Immature natural killer cell (primary cell): ENCODE measurements at regions not wholly inside any gene's neighbourhood (a gene's known extent, or its start where the extent isn't known, plus 50 kb on each side); places are given as distances from the start of the nearest gene placed in this dataset.

Experiments used
- DNase-seq, 3 donors: peaks; one replicate each; pipeline ENCODE4 v3.0.0; 2022; ENCODE audit warnings: mixed read lengths in 1 of 3
- H3K27ac Mint-ChIP-seq, 6 donors: one replicate each; pipeline ENCODE4 v1.8.0; 2020; ENCODE audit warnings: mixed read lengths in 6 of 6, mild to moderate bottlenecking in 5 of 6, inconsistent platforms in 4 of 6, moderate library complexity in 3 of 6
- H3K27me3 Mint-ChIP-seq, 3 donors: one replicate each; pipeline ENCODE4 v1.8.0; 2020 to 2021; ENCODE audit warnings: low read depth in 3 of 3, mild to moderate bottlenecking in 3 of 3, mixed read lengths in 3 of 3, moderate library complexity in 3 of 3, inconsistent platforms in 1 of 3
- H3K36me3 Mint-ChIP-seq, 3 donors: one replicate each; pipeline ENCODE4 v1.8.0; 2020; ENCODE audit warnings: mixed read lengths in 3 of 3, inconsistent platforms in 2 of 3, mild to moderate bottlenecking in 2 of 3
- H3K4me1 Mint-ChIP-seq, 2 donors: one replicate each; pipeline ENCODE4 v1.8.0; 2020; ENCODE audit warnings: inconsistent platforms in 2 of 2, mild to moderate bottlenecking in 2 of 2, mixed read lengths in 2 of 2, moderate library complexity in 1 of 2
- H3K4me3 Mint-ChIP-seq, 5 donors: one replicate each; pipeline ENCODE4 v1.8.0; 2020; ENCODE audit warnings: mild to moderate bottlenecking in 5 of 5, mixed read lengths in 5 of 5, inconsistent platforms in 3 of 5, moderate library complexity in 3 of 5
- H3K9me3 Mint-ChIP-seq, 6 donors: one replicate each; pipeline ENCODE4 v1.8.0; 2020; ENCODE audit warnings: mild to moderate bottlenecking in 6 of 6, mixed read lengths in 6 of 6, inconsistent platforms in 4 of 6, moderate library complexity in 3 of 6

GRCh38 chr4:11196927-11197522 lies 231.7 kb downstream of the HS3ST1 start:
- no peak overlapping the region for H3K27ac Mint-ChIP-seq
- no peaks in the 10 kb centered on the region for H3K36me3 Mint-ChIP-seq
- peaks cover 0 to 2% (median 2%) of the 10 kb centered on the region in 3 donors for H3K27me3 Mint-ChIP-seq
- no peaks in the 10 kb centered on the region for H3K4me1 Mint-ChIP-seq
- no peaks in the 10 kb centered on the region for H3K9me3 Mint-ChIP-seq
- no peak for DNase-seq
- no peak overlapping the region for H3K4me3 Mint-ChIP-seq

- no peaks in the 10 kb centered on the region for H3K36me3 Mint-ChIP-seq
- peaks cover 8 to 13% of the 10 kb centered on the region in 2 donors for H3K4me1 Mint-ChIP-seq
- H3K4me3 Mint-ChIP-seq, result no peak overlapping the region
- no peaks in the 10 kb centered on the region for H3K9me3 Mint-ChIP-seq
- peaks cover 0 to 5% (median 3%) of the 10 kb centered on the region in 3 donors for H3K27me3 Mint-ChIP-seq
- no peak for DNase-seq
- no peak overlapping the region for H3K27ac Mint-ChIP-seq
Measured at GRCh38 chr4:11194431-11194830, 234.3 kb downstream of the HS3ST1 start.

- no peak for DNase-seq
- Mint-ChIP-seq H3K36me3 (no peaks in the 10 kb centered on the region), H3K4me3 (peak overlapping the region in 3 of 5 donors; percentile 33 to 41 (median 36)), H3K4me1 (peaks cover 8 to 16% of the 10 kb centered on the region in 2 donors), H3K27me3 (peaks cover 0 to 3% (median 2%) of the 10 kb centered on the region in 3 donors), H3K9me3 (no peaks in the 10 kb centered on the region), H3K27ac (peak overlapping the region in 1 of 6 donors; percentile 32)
Measured at GRCh38 chr4:11189756-11190155, 238.9 kb downstream of the HS3ST1 start.

- no peak overlapping the region for H3K27ac Mint-ChIP-seq
- H3K9me3 Mint-ChIP-seq, result no peaks in the 10 kb centered on the region
- peaks cover 0 to 2% (median 0%) of the 10 kb centered on the region in 3 donors for H3K27me3 Mint-ChIP-seq
- no peak for DNase-seq
- no peaks in the 10 kb centered on the region for H3K36me3 Mint-ChIP-seq
- H3K4me3 Mint-ChIP-seq, result no peak overlapping the region
- no peaks in the 10 kb centered on the region for H3K4me1 Mint-ChIP-seq
Measured at GRCh38 chr4:11183356-11183740, 245.3 kb downstream of the HS3ST1 start.

- H3K9me3 Mint-ChIP-seq, result no peaks in the 10 kb centered on the region
- no peak for DNase-seq
- no peaks in the 10 kb centered on the region for H3K36me3 Mint-ChIP-seq
- H3K27me3 Mint-ChIP-seq, result peaks cover 0 to 2% (median 0%) of the 10 kb centered on the region in 3 donors
- no peak overlapping the region for H3K4me3 Mint-ChIP-seq
- H3K4me1 Mint-ChIP-seq, result no peaks in the 10 kb centered on the region
- H3K27ac Mint-ChIP-seq, result no peak overlapping the region
Measured at GRCh38 chr4:11182586-11183355, 245.9 kb downstream of the HS3ST1 start.

GRCh38 chr4:11182031-11182430 lies 246.7 kb downstream of the HS3ST1 start:
- Mint-ChIP-seq H3K27ac (no peak overlapping the region), H3K36me3 (no peaks in the 10 kb centered on the region), H3K4me3 (no peak overlapping the region)

GRCh38 chr4:11179796-11180195 lies 248.9 kb downstream of the HS3ST1 start:
- Mint-ChIP-seq H3K4me1 (peaks cover 0 to 7% of the 10 kb centered on the region in 2 donors), H3K27me3 (peaks cover 0 to 2% (median 0%) of the 10 kb centered on the region in 3 donors), H3K36me3 (no peaks in the 10 kb centered on the region), H3K4me3 (no peak overlapping the region), H3K27ac (no peak overlapping the region), H3K9me3 (no peaks in the 10 kb centered on the region)
- DNase-seq, result no peak

More at GRCh38 chr4:11182031-11182430, 246.7 kb downstream of the HS3ST1 start:
- Mint-ChIP-seq H3K4me1 (no peaks in the 10 kb centered on the region), H3K9me3 (no peaks in the 10 kb centered on the region), H3K27me3 (peaks cover 0 to 2% (median 0%) of the 10 kb centered on the region in 3 donors)
- DNase-seq, result no peak

- no peak overlapping the region for H3K4me3 Mint-ChIP-seq
- DNase-seq, result no peak
- no peaks in the 10 kb centered on the region for H3K36me3 Mint-ChIP-seq
- no peaks in the 10 kb centered on the region for H3K9me3 Mint-ChIP-seq
- peaks cover 0 to 4% (median 0%) of the 10 kb centered on the region in 3 donors for H3K27me3 Mint-ChIP-seq
- H3K27ac Mint-ChIP-seq, result no peak overlapping the region
- peaks cover 0 to 8% of the 10 kb centered on the region in 2 donors for H3K4me1 Mint-ChIP-seq
Measured at GRCh38 chr4:11178433-11178832, 250.3 kb downstream of the HS3ST1 start.

GRCh38 chr4:11175374-11175773 lies 253.3 kb downstream of the HS3ST1 start:
- H3K36me3 Mint-ChIP-seq, result no peaks in the 10 kb centered on the region
- no peak for DNase-seq
- no peaks in the 10 kb centered on the region for H3K9me3 Mint-ChIP-seq
- H3K4me1 Mint-ChIP-seq, result peaks cover 0 to 8% of the 10 kb centered on the region in 2 donors
- no peak overlapping the region for H3K27ac Mint-ChIP-seq
- peaks cover 0 to 2% (median 2%) of the 10 kb centered on the region in 3 donors for H3K27me3 Mint-ChIP-seq
- H3K4me3 Mint-ChIP-seq, result no peak overlapping the region

- Mint-ChIP-seq H3K4me1 (no peaks in the 10 kb centered on the region), H3K36me3 (no peaks in the 10 kb centered on the region), H3K27ac (no peak overlapping the region), H3K9me3 (peaks cover 0 to 4% (median 0%) of the 10 kb centered on the region in 6 donors), H3K4me3 (no peak overlapping the region), H3K27me3 (peaks cover 0 to 3% (median 0%) of the 10 kb centered on the region in 3 donors)
- DNase-seq, result no peak
Measured at GRCh38 chr4:11166606-11167005, 262.1 kb downstream of the HS3ST1 start.

GRCh38 chr4:11166034-11166433 lies 262.7 kb downstream of the HS3ST1 start:
- Mint-ChIP-seq H3K27ac (no peak overlapping the region), H3K36me3 (no peaks in the 10 kb centered on the region), H3K9me3 (peaks cover 0 to 4% (median 0%) of the 10 kb centered on the region in 6 donors), H3K4me1 (no peaks in the 10 kb centered on the region), H3K4me3 (no peak overlapping the region), H3K27me3 (peaks cover 0 to 2% (median 0%) of the 10 kb centered on the region in 3 donors)
- no peak for DNase-seq

- Mint-ChIP-seq H3K4me1 (no peaks in the 10 kb centered on the region), H3K36me3 (no peaks in the 10 kb centered on the region), H3K9me3 (peaks cover 0 to 4% (median 0%) of the 10 kb centered on the region in 6 donors), H3K27me3 (peaks cover 0 to 2% (median 0%) of the 10 kb centered on the region in 3 donors), H3K4me3 (no peak overlapping the region), H3K27ac (no peak overlapping the region)
- DNase-seq, result no peak
Measured at GRCh38 chr4:11165052-11165451, 263.6 kb downstream of the HS3ST1 start.

- H3K9me3 Mint-ChIP-seq, result peaks cover 0 to 4% (median 0%) of the 10 kb centered on the region in 6 donors
- DNase-seq, result no peak
- peaks cover 0 to 3% (median under 1%) of the 10 kb centered on the region in 3 donors for H3K27me3 Mint-ChIP-seq
- no peak overlapping the region for H3K4me3 Mint-ChIP-seq
- H3K4me1 Mint-ChIP-seq, result no peaks in the 10 kb centered on the region
- no peaks in the 10 kb centered on the region for H3K36me3 Mint-ChIP-seq
- H3K27ac Mint-ChIP-seq, result no peak overlapping the region
Measured at GRCh38 chr4:11160288-11160687, 268.4 kb downstream of the HS3ST1 start.

- no peak for DNase-seq
- H3K9me3 Mint-ChIP-seq, result peaks cover 0 to 4% (median 0%) of the 10 kb centered on the region in 6 donors
- no peak overlapping the region for H3K4me3 Mint-ChIP-seq
- H3K27ac Mint-ChIP-seq, result no peak overlapping the region
- peaks cover 0 to 3% (median 3%) of the 10 kb centered on the region in 3 donors for H3K27me3 Mint-ChIP-seq
- H3K36me3 Mint-ChIP-seq, result no peaks in the 10 kb centered on the region
- H3K4me1 Mint-ChIP-seq, result no peaks in the 10 kb centered on the region
Measured at GRCh38 chr4:11158971-11159370, 269.7 kb downstream of the HS3ST1 start.
